ENCODE measurements at regions not wholly inside any gene's neighbourhood (a gene's known extent, or its start where the extent isn't known, plus 50 kb on each side); places are given as distances from the start of the nearest gene placed in this dataset.

- DNase-seq, result no peak
Observed at GRCh38 chr14:47746986-47747385, 71.6 kb upstream of the MDGA2 start.

GRCh38 chr14:47744155-47744554 is 68.8 kb upstream of the MDGA2 start:
- DNase-seq, result no peak

- DNase-seq, result no peak
Observed at GRCh38 chr14:47739541-47739940, 64.1 kb upstream of the MDGA2 start.

GRCh38 chr14:47730296-47730695 is 54.9 kb upstream of the MDGA2 start:
- no peak for DNase-seq

Measured in stimulated activated CD8-positive, alpha-beta memory T cell treated with anti-CD3 and anti-CD28 coated beads, Interleukin-4, amount 100 ng/mL, for 48 hours (primary cell).